HCT116 (cell line): ENCODE measurements at regions not wholly inside any gene's neighbourhood (a gene's known extent, or its start where the extent isn't known, plus 50 kb on each side); places are given as distances from the start of the nearest gene placed in this dataset.

Source experiments
- ATAC-seq: fragments of 200-7000 bp; cut with Tn5 transposase; 2 replicates; pipeline ENCODE4 v1.9.1; 2020; ENCODE audit warnings: mild to moderate bottlenecking, moderate library complexity
- BruUV-seq: library from RNA; stranded (reverse); fragments of 400-500 nt; replicated peaks from 2 replicates; lab custom pipeline; 2021; lab: Mats Ljungman, UMichigan
- CTCF ChIA-PET: fragments of 300-600 bp; sonication (Branson Sonifier 250); formaldehyde crosslinking; loops from one replicate; lab custom pipeline; 2021; ENCODE audit warnings: antibody characterized with exemption; lab: Charles Lee
- POLR2A ChIA-PET: fragments of 300-600, 350-600 bp; sonication (Branson Sonifier 250); formaldehyde crosslinking; loops from one replicate; lab custom pipeline; 2021; ENCODE audit warnings: antibody characterized with exemption; lab: Charles Lee
- RAD21 ChIA-PET, 2 experiments: fragments of 300-600 bp; sonication (Branson Sonifier 250); formaldehyde crosslinking; loops; one replicate each; lab custom pipeline; 2023; ENCODE audit warnings: low total read pairs in 2 of 2; ENCODE audit not compliant: uncharacterized antibody in 2 of 2, unreplicated experiment in 2 of 2, low non-redundant PET in 1 of 2; lab: Charles Lee
- DNase-seq: peaks from one replicate; pipeline ENCODE4 v3.0.0-alpha.2; 2010; ENCODE audit warnings: low read depth, low spot score
- H2AFZ ChIP-seq: fragments of 200-600 bp; shearing (Covaris generic), sonication (generic); 2 replicates; pipeline ENCODE4 v1.6.1; 2017; ENCODE audit warnings: low read depth, mixed run types, mixed read lengths, antibody characterized with exemption, low read length; ENCODE audit not compliant: poor library complexity, severe bottlenecking
- H3K27ac ChIP-seq: 2 replicates; pipeline ENCODE4 v1.5.1; 2012; ENCODE audit warnings: low read depth, low read length
- H3K27me3 ChIP-seq: fragments of 200-600 bp; sonication (generic); 2 replicates; pipeline ENCODE4 v1.6.1; 2016; ENCODE audit warnings: mixed run types, low read length, mixed read lengths; ENCODE audit not compliant: insufficient read depth
- H3K36me3 ChIP-seq, 2 experiments: fragments of 200-500 bp in 1 of 2; fragments of 200-600 bp in 1 of 2; sonication (Bioruptor generic) in 1 of 2; sonication (generic) in 1 of 2; 2 replicates each; pipeline versions ENCODE4 v1.5.1 to v1.6.1; 2014 to 2016; ENCODE audit warnings: low read length in 2 of 2, inconsistent platforms in 1 of 2, mixed read lengths in 1 of 2, mixed run types in 1 of 2; ENCODE audit not compliant: insufficient read depth in 2 of 2, control insufficient read depth in 1 of 2
- H3K4me1 ChIP-seq, 2 experiments: fragments of 200-600 bp in 1 of 2; sonication (generic) in 1 of 2; 2 replicates each; pipeline versions ENCODE4 v1.5.1 to v1.6.1; 2012 to 2017; ENCODE audit warnings: low read length in 2 of 2, inconsistent platforms in 1 of 2, mild to moderate bottlenecking in 1 of 2, mixed read lengths in 1 of 2, mixed run types in 1 of 2, moderate library complexity in 1 of 2; ENCODE audit not compliant: insufficient read depth in 2 of 2, control insufficient read depth in 1 of 2
- H3K4me2 ChIP-seq: fragments of 200-600 bp; sonication (generic); 2 replicates; pipeline ENCODE4 v1.6.1; 2017; ENCODE audit warnings: mixed run types, low read length, mixed read lengths
- H3K4me3 ChIP-seq, 2 experiments: fragments of 200-600 bp in 1 of 2; sonication (generic) in 1 of 2; replicated peaks in 1 of 2; 2 replicates each; pipeline ENCODE4 v1.5.1; 2011 to 2016; ENCODE audit warnings: low read length in 2 of 2, control low read depth in 1 of 2, low read depth in 1 of 2, mild to moderate bottlenecking in 1 of 2, mixed read lengths in 1 of 2, mixed run types in 1 of 2
- H3K79me2 ChIP-seq: fragments of 200-600 bp; sonication (generic); 2 replicates; pipeline ENCODE4 v1.6.1; 2017; ENCODE audit warnings: mild to moderate bottlenecking, mixed run types, low read length, moderate library complexity, mixed read lengths; ENCODE audit not compliant: insufficient read depth
- H3K9ac ChIP-seq: fragments of 200-600 bp; sonication (generic); 2 replicates; pipeline ENCODE4 v1.6.1; 2016; ENCODE audit warnings: low read length, mixed read lengths
- H3K9me2 ChIP-seq: fragments of 200-600 bp; sonication (generic), shearing (Covaris generic); 2 replicates; pipeline ENCODE4 v1.6.1; 2017; ENCODE audit warnings: mixed run types, mild to moderate bottlenecking, moderate library complexity; ENCODE audit not compliant: insufficient read depth
- H3K9me3 ChIP-seq, 2 experiments: fragments of 200-500 bp in 1 of 2; fragments of 200-600 bp in 1 of 2; sonication (Bioruptor generic) in 1 of 2; sonication (generic) in 1 of 2; 2 replicates each; pipeline ENCODE4 v1.6.1; 2014 to 2017; ENCODE audit warnings: low read length in 2 of 2, mixed read lengths in 2 of 2, inconsistent platforms in 1 of 2, low read depth in 1 of 2, mild to moderate bottlenecking in 1 of 2, mixed run types in 1 of 2, moderate library complexity in 1 of 2; ENCODE audit not compliant: control insufficient read depth in 1 of 2, insufficient read depth in 1 of 2
- H4K20me1 ChIP-seq: fragments of 200-600 bp; sonication (generic), shearing (Covaris generic); 2 replicates; pipeline ENCODE4 v1.6.1; 2017; ENCODE audit warnings: mixed run types, mild to moderate bottlenecking, moderate library complexity; ENCODE audit not compliant: insufficient read depth
- ATF3 ChIP-seq: IDR thresholded peaks from 2 replicates; pipeline ENCODE4 v1.6.1; 2012
- CBX3 ChIP-seq: IDR thresholded peaks from 2 replicates; pipeline ENCODE4 v1.6.1; 2012; ENCODE audit warnings: low read depth
- EGR1 ChIP-seq: IDR thresholded peaks from 2 replicates; pipeline ENCODE4 v1.6.1; 2012; ENCODE audit warnings: low read depth
- ELF1 ChIP-seq: IDR thresholded peaks from 2 replicates; pipeline ENCODE4 v1.6.1; 2012; ENCODE audit warnings: low read depth, borderline replicate concordance
- EZH2 ChIP-seq: fragments of 200-600 bp; sonication (generic); IDR thresholded peaks from 2 replicates; pipeline ENCODE4 v1.6.1; 2017; ENCODE audit warnings: antibody characterized with exemption, mixed run types
- EZH2phosphoT487 ChIP-seq: fragments of 200-600 bp; IDR thresholded peaks from 2 replicates; pipeline ENCODE4 v1.6.1; 2018; ENCODE audit warnings: antibody characterized with exemption, borderline replicate concordance
- FOSL1 ChIP-seq: IDR thresholded peaks from 2 replicates; pipeline ENCODE4 v1.6.1; 2012; ENCODE audit warnings: low read depth
- JUND ChIP-seq: IDR thresholded peaks from 2 replicates; pipeline ENCODE4 v1.6.1; 2012
- POLR2A ChIP-seq: IDR thresholded peaks from 2 replicates; pipeline ENCODE4 v1.7.0; 2011; ENCODE audit warnings: borderline replicate concordance; ENCODE audit not compliant: insufficient read depth, insufficient read length; ENCODE audit errors: extremely low read depth
- RAD21 ChIP-seq: IDR thresholded peaks from 2 replicates; pipeline ENCODE4 v1.6.1; 2012; ENCODE audit warnings: low read depth, mild to moderate bottlenecking
- REST ChIP-seq: IDR thresholded peaks from 2 replicates; pipeline ENCODE4 v1.6.1; 2012; ENCODE audit warnings: low read depth
- SIN3A ChIP-seq: IDR thresholded peaks from 2 replicates; pipeline ENCODE4 v1.6.1; 2012; ENCODE audit warnings: low read depth
- SRF ChIP-seq: IDR thresholded peaks from 2 replicates; pipeline ENCODE4 v1.6.1; 2012; ENCODE audit warnings: low read depth
- TCF7L2 ChIP-seq: IDR thresholded peaks from 2 replicates; pipeline ENCODE4 v1.7.0; 2011; ENCODE audit warnings: borderline replicate concordance, inconsistent platforms; ENCODE audit not compliant: insufficient read depth, insufficient read length; ENCODE audit errors: extremely low read depth
- YY1 ChIP-seq: IDR thresholded peaks from 2 replicates; pipeline ENCODE4 v1.6.1; 2011; ENCODE audit warnings: low read length, low read depth, moderate library complexity, mild to moderate bottlenecking; ENCODE audit not compliant: insufficient replicate concordance; ENCODE audit errors: extremely low read depth
- ZBTB33 ChIP-seq: IDR thresholded peaks from 2 replicates; pipeline ENCODE4 v1.6.1; 2011; ENCODE audit warnings: mild to moderate bottlenecking, low read length, moderate library complexity; ENCODE audit not compliant: insufficient replicate concordance; ENCODE audit errors: extremely low read depth
- ZFX ChIP-seq: fragments of 450-650 bp; IDR thresholded peaks from 2 replicates; pipeline ENCODE4 v1.6.1; 2017
- ZNF274 ChIP-seq: fragments of 200-500 bp; sonication (Bioruptor generic); IDR thresholded peaks from 2 replicates; pipeline ENCODE4 v1.6.1; 2014; ENCODE audit warnings: mild to moderate bottlenecking, low read depth, low read length, inconsistent platforms
- intact Hi-C: fragments of 100-400 bp; cut with micrococcal nuclease; formaldehyde crosslinking; loops from 2 replicates; pipeline ENCODE4 v1.10.0; 2022

- Histone ChIP-seq H4K20me1 (no peaks in the 10 kb centered on the region), H3K9ac (no peak overlapping the region), H3K4me1 (no peaks in the 10 kb centered on the region), H3K79me2 (no peaks in the 10 kb centered on the region), H3K9me3 (no peaks in the 10 kb centered on the region), H3K27me3 (peaks cover 13% of the 10 kb centered on the region; the same call in 1 of the 2 replicates), H3K4me3 (no peak overlapping the region), H3K9me2 (no peaks in the 10 kb centered on the region), H3K27ac (no peak overlapping the region), H3K4me2 (no peak overlapping the region), H3K36me3 (no peaks in the 10 kb centered on the region), H2AFZ (no peak overlapping the region)
- ATAC-seq, result no peak
- CTCF ChIA-PET, result no interaction called here
- BruUV-seq, result no TSS peak
- POLR2A ChIA-PET, result no interaction called here
- DNase-seq, result no peak
- intact Hi-C loops, result no loop called here
- RAD21 ChIA-PET, result no interaction called here
- TF ChIP-seq SIN3A (no peak), ZBTB33 (no peak), ELF1 (no peak), CBX3 (no peak), FOSL1 (no peak), EZH2phosphoT487 (no peak), POLR2A (no peak), SRF (no peak), ATF3 (no peak), JUND (no peak), RAD21 (no peak), TCF7L2 (no peak), EZH2 (no peak), YY1 (no peak), EGR1 (no peak), ZNF274 (no peak), ZFX (no peak), REST (no peak)
These were observed 108.4 kb downstream of the LSM3 start for GRCh38 chr3:14286887-14287500.
